H9 (cell line): ENCODE measurements at regions not wholly inside any gene's neighbourhood (a gene's known extent, or its start where the extent isn't known, plus 50 kb on each side); places are given as distances from the start of the nearest gene placed in this dataset.

ENCODE experiments used
- DNase-seq: peaks from one replicate; pipeline ENCODE4 v3.0.0-alpha.2; 2017
- H2AFZ ChIP-seq: one replicate; pipeline ENCODE4 v1.6.1; 2013; ENCODE audit warnings: mild to moderate bottlenecking, low read length, control low read depth, moderate library complexity
- H2AK5ac ChIP-seq: 2 replicates; pipeline ENCODE4 v1.6.1; 2013; ENCODE audit warnings: low read length, control low read depth, mixed read lengths; ENCODE audit not compliant: insufficient read length
- H2BK120ac ChIP-seq: one replicate; pipeline ENCODE4 v1.6.1; 2013; ENCODE audit warnings: low read depth, mild to moderate bottlenecking, low read length, control low read depth, inconsistent platforms; ENCODE audit not compliant: poor library complexity, severe bottlenecking
- H2BK12ac ChIP-seq: 2 replicates; pipeline ENCODE4 v1.6.1; 2013; ENCODE audit warnings: low read length, control low read depth, mixed read lengths, low read depth; ENCODE audit not compliant: insufficient read length
- H2BK15ac ChIP-seq: 2 replicates; pipeline ENCODE4 v1.6.1; 2013; ENCODE audit warnings: low read depth, low read length, control low read depth
- H2BK20ac ChIP-seq: one replicate; pipeline ENCODE4 v1.6.1; 2013; ENCODE audit warnings: low read depth, mild to moderate bottlenecking, low read length, control low read depth, inconsistent platforms; ENCODE audit not compliant: poor library complexity, severe bottlenecking
- H2BK5ac ChIP-seq: 2 replicates; pipeline ENCODE4 v1.6.1; 2013; ENCODE audit warnings: low read length, control low read depth, mixed read lengths; ENCODE audit not compliant: insufficient read length
- H3K14ac ChIP-seq: 2 replicates; pipeline ENCODE4 v1.6.1; 2013; ENCODE audit warnings: low read length, control low read depth; ENCODE audit not compliant: insufficient read depth
- H3K18ac ChIP-seq: 2 replicates; pipeline ENCODE4 v1.6.1; 2013; ENCODE audit warnings: low read depth, mild to moderate bottlenecking, mixed read lengths, low read length, control low read depth; ENCODE audit not compliant: insufficient read length
- H3K23ac ChIP-seq: 2 replicates; pipeline ENCODE4 v1.6.1; 2013; ENCODE audit warnings: low read length, control low read depth, mixed read lengths, low read depth; ENCODE audit not compliant: insufficient read length
- H3K23me2 ChIP-seq: 2 replicates; pipeline ENCODE4 v1.6.1; 2013; ENCODE audit warnings: low read depth, mild to moderate bottlenecking, mixed read lengths, low read length, control low read depth; ENCODE audit not compliant: insufficient read length, poor library complexity, severe bottlenecking
- H3K27ac ChIP-seq: 2 replicates; pipeline ENCODE4 v1.5.1; 2013; ENCODE audit warnings: low read length, control low read depth, mixed read lengths, low read depth; ENCODE audit not compliant: insufficient read length
- H3K27me3 ChIP-seq: 2 replicates; pipeline ENCODE4 v1.6.1; 2013; ENCODE audit warnings: low read length, control low read depth, inconsistent platforms; ENCODE audit not compliant: insufficient read depth
- H3K4ac ChIP-seq: 2 replicates; pipeline ENCODE4 v1.6.1; 2013; ENCODE audit warnings: low read depth, mild to moderate bottlenecking, control low read depth, inconsistent platforms, low read length, moderate library complexity
- H3K4me1 ChIP-seq: 2 replicates; pipeline ENCODE4 v1.6.1; 2013; ENCODE audit warnings: low read length, control low read depth, inconsistent platforms; ENCODE audit not compliant: insufficient read depth
- H3K4me2 ChIP-seq: 2 replicates; pipeline ENCODE4 v1.6.1; 2013; ENCODE audit warnings: low read length, control low read depth, mixed read lengths; ENCODE audit not compliant: insufficient read length, insufficient read depth
- H3K56ac ChIP-seq: 2 replicates; pipeline ENCODE4 v1.6.1; 2013; ENCODE audit warnings: low read depth, mild to moderate bottlenecking, mixed read lengths, low read length, control low read depth; ENCODE audit not compliant: insufficient read length
- H3K79me1 ChIP-seq: 2 replicates; pipeline ENCODE4 v1.6.1; 2013; ENCODE audit warnings: low read depth, mild to moderate bottlenecking, moderate library complexity, low read length, control low read depth, inconsistent platforms; ENCODE audit not compliant: insufficient read depth, poor library complexity, severe bottlenecking
- H3K79me2 ChIP-seq: 2 replicates; pipeline ENCODE4 v1.6.1; 2013; ENCODE audit warnings: low read length, control low read depth, inconsistent platforms; ENCODE audit not compliant: insufficient read depth
- H3K9ac ChIP-seq: 2 replicates; pipeline ENCODE4 v1.6.1; 2013; ENCODE audit warnings: low read length, control low read depth, mixed read lengths; ENCODE audit not compliant: insufficient read length; ENCODE audit errors: extremely low read depth
- H3K9me3 ChIP-seq: one replicate; pipeline ENCODE4 v1.6.1; 2013; ENCODE audit warnings: low read depth, low read length, inconsistent platforms; ENCODE audit not compliant: control insufficient read depth
- H3T11ph ChIP-seq: one replicate; pipeline ENCODE4 v1.6.1; 2013; ENCODE audit warnings: mild to moderate bottlenecking, low read length, control low read depth, inconsistent platforms
- H4K20me1 ChIP-seq: one replicate; pipeline ENCODE4 v1.6.1; 2013; ENCODE audit not compliant: control insufficient read depth, insufficient read length, insufficient read depth
- H4K5ac ChIP-seq: 2 replicates; pipeline ENCODE4 v1.6.1; 2013; ENCODE audit warnings: low read depth, mild to moderate bottlenecking, mixed read lengths, low read length, control low read depth; ENCODE audit not compliant: insufficient read length
- H4K8ac ChIP-seq: replicated peaks from 2 replicates; pipeline ENCODE4 v1.6.1; 2013; ENCODE audit warnings: low read length, control low read depth, mixed read lengths, low read depth; ENCODE audit not compliant: insufficient read length
- H4K91ac ChIP-seq: 2 replicates; pipeline ENCODE4 v1.6.1; 2013; ENCODE audit warnings: low read depth, mild to moderate bottlenecking, moderate library complexity, mixed read lengths, low read length, control low read depth; ENCODE audit not compliant: insufficient read length
- H3K27ac Mint-ChIP-seq, 3 experiments: 2 replicates in 2 of 3; 3 replicates in 1 of 3; pipeline ENCODE4 v1.8.0; 2020 to 2021; ENCODE audit warnings: mixed read lengths in 3 of 3, mild to moderate bottlenecking in 1 of 3, moderate library complexity in 1 of 3
- H3K27me3 Mint-ChIP-seq: 2 replicates; pipeline ENCODE4 v1.8.0; 2021; ENCODE audit warnings: low read depth, mild to moderate bottlenecking, moderate library complexity, mixed read lengths
- H3K36me3 Mint-ChIP-seq, 3 experiments: 2 replicates in 2 of 3; 3 replicates in 1 of 3; pipeline ENCODE4 v1.8.0; 2020 to 2021; ENCODE audit warnings: low read depth in 3 of 3, mixed read lengths in 3 of 3; ENCODE audit not compliant: insufficient read depth in 1 of 3
- H3K4me1 Mint-ChIP-seq, 2 experiments: 2 replicates each; pipeline ENCODE4 v1.8.0; 2020; ENCODE audit warnings: mixed read lengths in 2 of 2
- H3K4me3 Mint-ChIP-seq, 2 experiments: 2 replicates in 1 of 2; 3 replicates in 1 of 2; pipeline ENCODE4 v1.8.0; 2020 to 2021; ENCODE audit warnings: mild to moderate bottlenecking in 2 of 2, mixed read lengths in 2 of 2, moderate library complexity in 1 of 2
- H3K9me3 Mint-ChIP-seq, 2 experiments: 2 replicates in 1 of 2; 3 replicates in 1 of 2; pipeline ENCODE4 v1.8.0; 2020; ENCODE audit warnings: mild to moderate bottlenecking in 2 of 2, mixed read lengths in 2 of 2, moderate library complexity in 1 of 2
- WGBS: extraction: QIAGEN DNeasy Blood & Tissue Kit; methylation state at CpG from one replicate; pipeline ENCODE4 v1.1.7; 2013; ENCODE audit warnings: missing lambda C conversion rate, low lambda C conversion rate, mixed read lengths; ENCODE audit not compliant: insufficient read length; ENCODE audit errors: extremely low coverage; 5-methylcytosine and 5-hydroxymethylcytosine counted together
- TF ChIP-seq, protein P1 (sequence below): fragments of 200-600 bp; sonication (generic); conservative IDR thresholded peaks from 3 replicates; pipeline ENCODE4 v1.8.0; 2021; ENCODE audit warnings: antibody characterized with exemption, mild to moderate bottlenecking

DNA sequence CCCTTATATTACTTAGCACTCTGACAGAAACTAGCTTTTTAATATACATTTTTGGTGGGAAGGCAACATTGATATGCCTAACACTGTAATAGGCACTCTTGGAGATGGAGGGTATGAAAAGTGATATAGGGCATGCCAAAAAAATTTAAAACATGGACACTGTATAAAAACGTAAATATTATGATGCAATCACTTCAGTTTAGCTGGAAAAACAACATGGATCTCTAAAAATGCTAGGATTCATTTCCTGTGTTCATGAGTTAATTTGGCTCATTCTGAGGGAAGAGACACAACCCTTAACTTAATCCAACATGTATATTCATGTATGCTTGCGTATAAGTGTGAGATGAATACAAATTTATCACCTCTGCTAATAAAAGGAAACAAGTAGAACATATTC, 157.3 kb upstream of the TFAP2D start:
- H3K4me1 ChIP-seq, result peaks cover 5% of the 10 kb centered on the region; the same call in 1 of the 2 replicates
- H3K27me3 Mint-ChIP-seq, result no peaks in the 10 kb centered on the region
- no peak overlapping the region for H2BK5ac ChIP-seq
- H3K14ac ChIP-seq, result no peak overlapping the region
- no peak overlapping the region for H3K23ac ChIP-seq
- no peak overlapping the region for H2AK5ac ChIP-seq
- H2BK15ac ChIP-seq, result no peak overlapping the region
- no peak overlapping the region for H4K91ac ChIP-seq
- no peak overlapping the region for H3K4me2 ChIP-seq
- WGBS, result no CpG with 5 or more reads among the region's 2 CpGs
- H3K18ac ChIP-seq, result no peak overlapping the region
- H2AFZ ChIP-seq, result no peak overlapping the region
- H3K27me3 ChIP-seq, result no peaks in the 10 kb centered on the region
- H4K8ac ChIP-seq, result no peak overlapping the region
- DNase-seq, result no peak
- H3K56ac ChIP-seq, result no peak overlapping the region
- H4K20me1 ChIP-seq, result no peaks in the 10 kb centered on the region
- H3T11ph ChIP-seq, result no peak overlapping the region
- no peak overlapping the region for H4K5ac ChIP-seq
- H3K23me2 ChIP-seq, result no peaks in the 10 kb centered on the region
- peaks cover 0 to 11% of the 10 kb centered on the region in 2 experiments; a peak in 2 of 5 replicates for H3K9me3 Mint-ChIP-seq
- TF ChIP-seq, protein P1, sequence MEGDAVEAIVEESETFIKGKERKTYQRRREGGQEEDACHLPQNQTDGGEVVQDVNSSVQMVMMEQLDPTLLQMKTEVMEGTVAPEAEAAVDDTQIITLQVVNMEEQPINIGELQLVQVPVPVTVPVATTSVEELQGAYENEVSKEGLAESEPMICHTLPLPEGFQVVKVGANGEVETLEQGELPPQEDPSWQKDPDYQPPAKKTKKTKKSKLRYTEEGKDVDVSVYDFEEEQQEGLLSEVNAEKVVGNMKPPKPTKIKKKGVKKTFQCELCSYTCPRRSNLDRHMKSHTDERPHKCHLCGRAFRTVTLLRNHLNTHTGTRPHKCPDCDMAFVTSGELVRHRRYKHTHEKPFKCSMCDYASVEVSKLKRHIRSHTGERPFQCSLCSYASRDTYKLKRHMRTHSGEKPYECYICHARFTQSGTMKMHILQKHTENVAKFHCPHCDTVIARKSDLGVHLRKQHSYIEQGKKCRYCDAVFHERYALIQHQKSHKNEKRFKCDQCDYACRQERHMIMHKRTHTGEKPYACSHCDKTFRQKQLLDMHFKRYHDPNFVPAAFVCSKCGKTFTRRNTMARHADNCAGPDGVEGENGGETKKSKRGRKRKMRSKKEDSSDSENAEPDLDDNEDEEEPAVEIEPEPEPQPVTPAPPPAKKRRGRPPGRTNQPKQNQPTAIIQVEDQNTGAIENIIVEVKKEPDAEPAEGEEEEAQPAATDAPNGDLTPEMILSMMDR, result no peak
- no peak overlapping the region for H2BK20ac ChIP-seq
- no peak overlapping the region for H3K27ac ChIP-seq
- H3K4me3 Mint-ChIP-seq, result no peak overlapping the region
- H2BK12ac ChIP-seq, result no peak overlapping the region
- H3K79me2 ChIP-seq, result no peaks in the 10 kb centered on the region
- H3K79me1 ChIP-seq, result no peaks in the 10 kb centered on the region
- peaks cover 3 to 6% of the 10 kb centered on the region in 2 experiments; a peak in 2 of 4 replicates for H3K4me1 Mint-ChIP-seq
- H3K9me3 ChIP-seq, result no peaks in the 10 kb centered on the region
- H2BK120ac ChIP-seq, result no peak overlapping the region
- H3K36me3 Mint-ChIP-seq, result no peaks in the 10 kb centered on the region; a peak in 2 of 7 replicates
- no peak overlapping the region for H3K9ac ChIP-seq
- no peak overlapping the region for H3K27ac Mint-ChIP-seq
- H3K4ac ChIP-seq, result no peak overlapping the region
